Body of pancreas (tissue), 4 donors: ENCODE measurements at regions not wholly inside any gene's neighbourhood (a gene's known extent, or its start where the extent isn't known, plus 50 kb on each side); places are given as distances from the start of the nearest gene placed in this dataset.

Experiments used
- POLR2A ChIP-seq, 3 donors: fragments of 450-650 bp; IDR thresholded peaks; one replicate each; pipeline ENCODE4 v1.6.1; 2016; ENCODE audit warnings: antibody characterized with exemption in 3 of 3, mild to moderate bottlenecking in 2 of 3
- TF ChIP-seq, protein P1 (sequence below), 7 experiments: fragments of 450-650 bp in 4 of 7; fragments of 200-600 bp in 3 of 7; sonication (generic) in 3 of 7; IDR thresholded peaks; one replicate each; pipeline ENCODE4 v1.5.1; 2016 to 2019; ENCODE audit warnings: antibody characterized with exemption in 7 of 7

GRCh38 chr4:153038623-153039311 is 102.6 kb downstream of the FHDC1 start:
- TF ChIP-seq, protein P1, sequence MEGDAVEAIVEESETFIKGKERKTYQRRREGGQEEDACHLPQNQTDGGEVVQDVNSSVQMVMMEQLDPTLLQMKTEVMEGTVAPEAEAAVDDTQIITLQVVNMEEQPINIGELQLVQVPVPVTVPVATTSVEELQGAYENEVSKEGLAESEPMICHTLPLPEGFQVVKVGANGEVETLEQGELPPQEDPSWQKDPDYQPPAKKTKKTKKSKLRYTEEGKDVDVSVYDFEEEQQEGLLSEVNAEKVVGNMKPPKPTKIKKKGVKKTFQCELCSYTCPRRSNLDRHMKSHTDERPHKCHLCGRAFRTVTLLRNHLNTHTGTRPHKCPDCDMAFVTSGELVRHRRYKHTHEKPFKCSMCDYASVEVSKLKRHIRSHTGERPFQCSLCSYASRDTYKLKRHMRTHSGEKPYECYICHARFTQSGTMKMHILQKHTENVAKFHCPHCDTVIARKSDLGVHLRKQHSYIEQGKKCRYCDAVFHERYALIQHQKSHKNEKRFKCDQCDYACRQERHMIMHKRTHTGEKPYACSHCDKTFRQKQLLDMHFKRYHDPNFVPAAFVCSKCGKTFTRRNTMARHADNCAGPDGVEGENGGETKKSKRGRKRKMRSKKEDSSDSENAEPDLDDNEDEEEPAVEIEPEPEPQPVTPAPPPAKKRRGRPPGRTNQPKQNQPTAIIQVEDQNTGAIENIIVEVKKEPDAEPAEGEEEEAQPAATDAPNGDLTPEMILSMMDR (IDR thresholded peaks at IDR 0.05) = no peak
- TF ChIP-seq POLR2A (IDR thresholded peaks at IDR 0.05) = no peak
